GM12873 (cell line): ENCODE measurements at regions not wholly inside any gene's neighbourhood (a gene's known extent, or its start where the extent isn't known, plus 50 kb on each side); places are given as distances from the start of the nearest gene placed in this dataset.

Source experiments
- CTCF ChIP-seq: IDR thresholded peaks from 2 replicates; pipeline ENCODE4 v1.5.1; 2012; ENCODE audit warnings: low read depth, mild to moderate bottlenecking, moderate library complexity, low read length, control low read depth; ENCODE audit not compliant: insufficient read depth; ENCODE audit errors: missing control alignments

DNA sequence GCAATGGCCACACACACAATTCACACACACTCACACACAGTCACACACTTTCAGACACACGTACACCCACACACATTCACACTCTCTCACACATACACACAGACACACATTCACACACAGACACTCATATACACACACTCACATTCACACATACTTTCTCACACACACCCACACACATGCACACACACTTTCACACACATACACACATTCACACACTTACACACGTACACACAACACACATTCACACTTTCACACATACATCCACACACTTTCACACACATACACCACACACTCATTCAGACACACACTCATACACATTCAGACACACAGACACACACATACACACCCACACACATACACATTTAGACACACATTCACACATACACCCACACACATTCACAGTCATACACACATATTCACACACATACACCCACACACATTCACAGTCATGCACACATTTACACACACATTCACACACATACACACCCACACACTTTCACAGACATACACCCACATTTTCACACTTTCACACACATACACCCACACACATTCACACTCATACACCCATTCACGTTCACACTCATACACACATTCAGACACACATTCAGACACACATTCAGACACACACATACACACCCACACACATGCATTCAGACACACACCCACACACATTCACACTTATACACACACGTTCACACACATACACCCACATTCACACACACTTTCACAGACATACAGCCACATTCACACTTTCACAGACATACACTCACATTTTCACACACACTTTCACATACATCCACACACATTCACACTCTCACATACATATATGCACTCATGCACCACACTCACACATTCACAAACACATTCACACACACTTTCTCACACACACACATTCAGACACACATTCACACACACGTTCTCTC, 52.6 kb upstream of the C14orf180 start:
- TF ChIP-seq CTCF = no peak

DNA sequence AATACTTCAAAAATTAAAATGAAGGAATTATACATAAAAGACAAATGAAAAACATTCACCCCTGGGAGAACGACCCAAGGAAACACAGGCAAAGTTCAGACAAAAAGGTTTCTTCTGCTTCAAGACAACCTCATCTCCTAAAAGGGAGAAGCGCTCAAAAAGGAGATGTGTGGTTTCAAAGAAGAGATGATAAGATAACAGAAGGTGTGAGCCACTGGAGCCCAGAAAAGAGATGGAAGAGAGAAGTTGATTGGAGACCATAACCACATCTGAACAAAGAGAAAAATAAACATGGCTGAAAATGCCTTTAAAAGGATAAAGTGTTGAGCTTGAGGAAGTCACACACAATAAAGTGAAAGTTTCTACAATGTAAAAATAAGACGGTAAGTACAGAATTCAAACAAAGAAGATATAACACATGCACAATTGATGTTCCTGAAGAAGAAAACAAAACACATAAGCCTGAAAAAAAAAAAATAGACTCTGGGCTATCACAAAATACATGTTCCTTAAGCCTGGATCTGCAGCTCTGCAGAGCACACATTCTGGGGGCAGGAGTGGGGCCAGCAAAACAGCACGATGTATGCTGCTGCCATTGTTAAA, 51.6 kb upstream of the C14orf180 start:
- no peak for TF ChIP-seq CTCF

GRCh38 chr14:104528496-104528895, 51.1 kb upstream of the C14orf180 start:
- no peak for TF ChIP-seq CTCF
